Smooth muscle cell (in vitro differentiated cells): ENCODE measurements at regions not wholly inside any gene's neighbourhood (a gene's known extent, or its start where the extent isn't known, plus 50 kb on each side); places are given as distances from the start of the nearest gene placed in this dataset.

Source experiments
- DNase-seq: peaks from one replicate; lab custom pipeline; 2025; ENCODE audit not compliant: unreplicated experiment; lab: John Stamatoyannopoulos, UW
- H2AFZ ChIP-seq: fragments of 200-600 bp; sonication (generic); 2 replicates; pipeline ENCODE4 v1.6.0; 2016; ENCODE audit warnings: antibody characterized with exemption, low read depth, mild to moderate bottlenecking
- H3F3A ChIP-seq: fragments of 200-600 bp; sonication (generic); 2 replicates; pipeline ENCODE4 v1.6.0; 2017; ENCODE audit warnings: antibody characterized with exemption, low read depth
- H3K27ac ChIP-seq: fragments of 200-600 bp; sonication (generic); 2 replicates; pipeline ENCODE4 v1.5.1; 2016; ENCODE audit warnings: low read depth, mild to moderate bottlenecking
- H3K27me3 ChIP-seq: fragments of 200-600 bp; sonication (generic); 2 replicates; pipeline ENCODE4 v1.6.1; 2016; ENCODE audit warnings: low read depth, mild to moderate bottlenecking
- H3K36me3 ChIP-seq: fragments of 200-600 bp; sonication (generic); 2 replicates; pipeline ENCODE4 v1.5.1; 2016; ENCODE audit warnings: low read depth
- H3K4me1 ChIP-seq: fragments of 200-600 bp; sonication (generic); 2 replicates; pipeline ENCODE4 v1.5.1; 2016; ENCODE audit warnings: low read depth
- H3K4me2 ChIP-seq: fragments of 200-600 bp; sonication (generic); 2 replicates; pipeline ENCODE4 v1.6.0; 2016; ENCODE audit warnings: mild to moderate bottlenecking
- H3K4me3 ChIP-seq: fragments of 200-600 bp; sonication (generic); 2 replicates; pipeline ENCODE4 v1.5.1; 2016; ENCODE audit warnings: mild to moderate bottlenecking
- H3K79me2 ChIP-seq: fragments of 200-600 bp; sonication (generic); 2 replicates; pipeline ENCODE4 v1.6.0; 2016; ENCODE audit warnings: low read depth, mild to moderate bottlenecking
- H3K9ac ChIP-seq: fragments of 200-600 bp; sonication (generic); 2 replicates; pipeline ENCODE4 v1.6.0; 2016; ENCODE audit warnings: low read depth
- H3K9me3 ChIP-seq: fragments of 200-600 bp; sonication (generic); replicated peaks from 2 replicates; pipeline ENCODE4 v1.5.1; 2016; ENCODE audit warnings: low read depth
- H4K20me1 ChIP-seq: fragments of 200-600 bp; sonication (generic); 2 replicates; pipeline ENCODE4 v1.6.0; 2016; ENCODE audit warnings: low read depth
- WGBS: methylation state at CpG from one replicate; pipeline ENCODE4 v1.1.7; 2016; ENCODE audit warnings: low lambda C conversion rate; 5-methylcytosine and 5-hydroxymethylcytosine counted together
- TF ChIP-seq, protein P1 (sequence below): fragments of 200-600 bp; sonication (generic); IDR thresholded peaks from 2 replicates; pipeline ENCODE4 v1.5.1; 2017; ENCODE audit warnings: borderline replicate concordance, mild to moderate bottlenecking, antibody characterized with exemption; ENCODE audit not compliant: insufficient read depth, poor library complexity, severe bottlenecking

DNA sequence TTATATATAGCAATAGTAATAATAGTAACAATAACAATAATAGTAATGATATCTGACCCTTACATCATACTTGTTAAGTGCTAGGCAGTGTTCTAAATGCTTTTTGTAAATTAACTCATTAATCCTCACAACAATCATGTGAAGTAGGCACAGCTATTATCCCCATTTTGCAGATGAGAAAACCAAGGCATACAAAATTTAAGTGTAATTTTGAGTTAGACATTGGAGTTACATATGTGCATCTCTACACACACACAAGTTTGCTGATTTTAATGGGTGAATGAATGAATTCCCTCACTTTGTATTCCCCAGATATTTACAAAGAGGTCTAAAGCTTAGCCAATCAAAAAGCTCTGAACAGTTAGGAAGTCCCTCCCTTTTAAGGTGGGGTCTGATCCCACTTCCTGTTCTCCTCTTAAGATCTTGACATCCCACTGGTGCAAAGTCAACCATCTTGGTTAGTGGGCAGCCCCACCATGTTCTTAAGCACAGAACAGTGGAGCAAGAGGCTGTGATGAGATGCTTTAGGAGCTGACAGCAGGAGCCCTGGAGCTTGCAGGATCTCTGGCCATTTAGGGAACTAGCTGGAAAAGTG is 85.3 kb upstream of the FOXP4 start:
- Histone ChIP-seq H3K9me3 (no peaks in the 10 kb centered on the region), H3K4me3 (no peak overlapping the region), H3K4me2 (no peak overlapping the region), H4K20me1 (no peaks in the 10 kb centered on the region), H3K27me3 (no peaks in the 10 kb centered on the region), H3K4me1 (no peaks in the 10 kb centered on the region), H3K79me2 (no peaks in the 10 kb centered on the region), H3K36me3 (no peaks in the 10 kb centered on the region), H3K27ac (no peak overlapping the region), H3F3A (no peaks in the 10 kb centered on the region), H3K9ac (no peak overlapping the region), H2AFZ (no peak overlapping the region)
- TF ChIP-seq, protein P1, sequence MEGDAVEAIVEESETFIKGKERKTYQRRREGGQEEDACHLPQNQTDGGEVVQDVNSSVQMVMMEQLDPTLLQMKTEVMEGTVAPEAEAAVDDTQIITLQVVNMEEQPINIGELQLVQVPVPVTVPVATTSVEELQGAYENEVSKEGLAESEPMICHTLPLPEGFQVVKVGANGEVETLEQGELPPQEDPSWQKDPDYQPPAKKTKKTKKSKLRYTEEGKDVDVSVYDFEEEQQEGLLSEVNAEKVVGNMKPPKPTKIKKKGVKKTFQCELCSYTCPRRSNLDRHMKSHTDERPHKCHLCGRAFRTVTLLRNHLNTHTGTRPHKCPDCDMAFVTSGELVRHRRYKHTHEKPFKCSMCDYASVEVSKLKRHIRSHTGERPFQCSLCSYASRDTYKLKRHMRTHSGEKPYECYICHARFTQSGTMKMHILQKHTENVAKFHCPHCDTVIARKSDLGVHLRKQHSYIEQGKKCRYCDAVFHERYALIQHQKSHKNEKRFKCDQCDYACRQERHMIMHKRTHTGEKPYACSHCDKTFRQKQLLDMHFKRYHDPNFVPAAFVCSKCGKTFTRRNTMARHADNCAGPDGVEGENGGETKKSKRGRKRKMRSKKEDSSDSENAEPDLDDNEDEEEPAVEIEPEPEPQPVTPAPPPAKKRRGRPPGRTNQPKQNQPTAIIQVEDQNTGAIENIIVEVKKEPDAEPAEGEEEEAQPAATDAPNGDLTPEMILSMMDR, result no peak
- no peak for DNase-seq

DNA sequence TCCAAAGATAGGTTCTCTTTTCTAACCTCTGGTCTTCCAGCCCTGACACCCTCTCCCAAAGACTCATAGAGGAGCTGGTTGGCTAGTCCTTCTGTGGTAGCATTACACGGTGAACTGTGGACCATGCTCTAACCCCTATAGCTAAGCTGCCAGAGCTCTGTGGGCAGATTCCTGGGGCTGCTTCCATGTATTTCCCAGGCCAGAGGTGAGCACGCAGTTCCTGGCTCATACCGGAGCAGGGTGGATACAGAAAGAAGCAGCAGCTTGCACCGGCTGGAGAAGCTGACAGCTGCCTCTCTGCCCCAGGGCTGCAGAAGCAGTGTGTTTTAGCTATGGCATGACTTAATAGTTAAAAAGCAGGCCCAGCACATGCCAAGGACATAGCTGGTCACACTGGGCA is 84.1 kb upstream of the FOXP4 start:
- Histone ChIP-seq H2AFZ (no peak overlapping the region), H3K9ac (no peak overlapping the region), H3K9me3 (no peaks in the 10 kb centered on the region), H3K27ac (no peak overlapping the region), H3K4me3 (no peak overlapping the region), H3F3A (no peaks in the 10 kb centered on the region), H3K27me3 (no peaks in the 10 kb centered on the region), H3K4me2 (no peak overlapping the region), H4K20me1 (no peaks in the 10 kb centered on the region), H3K36me3 (no peaks in the 10 kb centered on the region), H3K4me1 (no peaks in the 10 kb centered on the region), H3K79me2 (no peaks in the 10 kb centered on the region)
- WGBS, result 89% methylated on average over 4 of the region's 4 CpGs
- DNase-seq, result no peak
- TF ChIP-seq, protein P1, result no peak

DNA sequence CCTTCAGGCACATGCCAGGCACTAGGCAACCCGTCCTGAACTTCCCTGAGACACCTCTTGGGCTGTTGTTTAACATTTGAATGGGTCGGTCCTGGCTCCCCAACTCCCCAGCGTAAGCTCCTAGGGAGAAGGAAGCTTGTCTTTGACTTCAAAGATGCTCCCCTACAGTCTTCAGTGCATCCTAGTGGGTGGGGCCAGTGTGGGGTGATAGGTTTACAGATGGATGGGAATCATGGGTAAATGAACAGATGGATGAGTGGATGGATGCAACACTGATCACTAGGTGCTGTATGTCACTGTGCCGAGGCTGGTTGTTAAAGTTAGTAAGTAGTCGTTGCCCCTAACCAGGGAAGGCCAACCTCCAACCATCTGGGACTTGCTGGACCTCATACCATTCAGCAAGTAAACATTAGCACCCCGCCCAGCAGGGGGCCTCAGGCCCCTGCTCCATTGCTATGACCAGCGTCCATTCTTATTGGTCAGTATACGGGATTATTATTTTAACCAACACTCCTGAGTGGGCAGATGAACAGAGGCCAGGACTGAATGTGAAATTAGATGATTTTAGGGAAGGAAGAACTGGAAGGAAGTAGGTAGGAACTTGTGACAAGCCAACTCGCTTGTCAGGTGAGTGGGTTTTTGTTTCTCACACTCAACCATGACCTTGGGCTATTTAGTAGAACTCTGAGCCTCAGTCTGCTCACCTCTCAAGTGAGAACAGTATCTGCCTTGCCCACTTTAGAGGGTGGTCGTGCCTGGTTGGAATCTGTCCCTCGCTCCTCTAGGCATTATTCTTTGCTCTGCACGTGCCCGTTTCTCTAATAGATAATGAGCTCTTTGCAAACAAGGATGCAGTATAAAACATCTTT is 82.9 kb upstream of the FOXP4 start:
- no peak for DNase-seq
- Histone ChIP-seq H4K20me1 (no peaks in the 10 kb centered on the region), H3K4me1 (no peaks in the 10 kb centered on the region), H3K27ac (no peak overlapping the region), H3F3A (no peaks in the 10 kb centered on the region), H3K79me2 (no peaks in the 10 kb centered on the region), H3K4me2 (peak overlapping the region; percentile 14), H3K27me3 (no peaks in the 10 kb centered on the region), H3K4me3 (no peak overlapping the region), H3K9ac (no peak overlapping the region), H2AFZ (no peak overlapping the region), H3K9me3 (no peaks in the 10 kb centered on the region), H3K36me3 (no peaks in the 10 kb centered on the region)
- TF ChIP-seq, protein P1, result peak; percentile 73
- 47% methylated on average over 13 of the region's 13 CpGs for WGBS
